T-cell (primary cell): ENCODE measurements at regions not wholly inside any gene's neighbourhood (a gene's known extent, or its start where the extent isn't known, plus 50 kb on each side); places are given as distances from the start of the nearest gene placed in this dataset.

Experiments used
- ATAC-seq, 4 experiments: fragments of 200-7000 bp in 3 of 4; fragments of 150-1000 bp in 1 of 4; cut with Tn5 transposase; replicated peaks in 1 of 4; 1 replicate in 3 of 4; 2 replicates in 1 of 4; pipeline ENCODE4 v1.10.0; 2021; ENCODE audit warnings: moderate library complexity in 3 of 4, mild to moderate bottlenecking in 2 of 4, moderate number of reproducible peaks in 1 of 4
- CTCF ChIA-PET, 2 donors: fragments of 300-600 bp; sonication (Branson Sonifier 250); formaldehyde crosslinking; loops; one replicate each; lab custom pipeline; 2022; ENCODE audit warnings: antibody characterized with exemption in 2 of 2; lab: Charles Lee
- POLR2A ChIA-PET, 2 donors: fragments of 300-600 bp; sonication (Branson Sonifier 250); formaldehyde crosslinking; loops; one replicate each; lab custom pipeline; 2022; ENCODE audit warnings: antibody characterized with exemption in 2 of 2; lab: Charles Lee
- DNase-seq, 35 experiments: peaks; one replicate each; pipeline versions ENCODE4 v3.0.0 to v3.0.0-alpha.2; 2013 to 2023
- H3K27ac ChIP-seq: one replicate; pipeline ENCODE4 v1.5.1; 2013; ENCODE audit warnings: low read length
- H3K27me3 ChIP-seq, 2 experiments: replicated peaks in 1 of 2; 1 replicate in 1 of 2; 2 replicates in 1 of 2; pipeline versions ENCODE4 v1.6.1 to v1.7.0; 2013; ENCODE audit warnings: low read length in 1 of 2, mixed read lengths in 1 of 2; ENCODE audit not compliant: control insufficient read depth in 2 of 2, insufficient read depth in 2 of 2; ENCODE audit errors: extremely low read depth in 1 of 2
- H3K36me3 ChIP-seq, 2 donors: 1 replicate in 1 of 2; 2 replicates in 1 of 2; pipeline versions ENCODE4 v1.6.1 to v1.7.0; 2013; ENCODE audit warnings: low read length in 1 of 2; ENCODE audit not compliant: control insufficient read depth in 2 of 2, insufficient read depth in 1 of 2; ENCODE audit errors: extremely low read depth in 1 of 2
- H3K4me1 ChIP-seq, 2 experiments: 1 replicate in 1 of 2; 2 replicates in 1 of 2; pipeline versions ENCODE4 v1.6.1 to v1.7.0; 2013; ENCODE audit warnings: low read length in 2 of 2, mixed read lengths in 1 of 2; ENCODE audit not compliant: insufficient read depth in 2 of 2, control insufficient read depth in 1 of 2; ENCODE audit errors: extremely low read depth in 1 of 2
- H3K4me3 ChIP-seq, 2 donors: 1 replicate in 1 of 2; 2 replicates in 1 of 2; pipeline versions ENCODE4 v1.5.1 to v1.7.0; 2013; ENCODE audit warnings: mild to moderate bottlenecking in 2 of 2, low read length in 1 of 2, moderate library complexity in 1 of 2; ENCODE audit not compliant: control insufficient read depth in 1 of 2; ENCODE audit errors: extremely low read depth in 1 of 2
- H3K9me3 ChIP-seq: 2 replicates; pipeline ENCODE4 v1.7.0; 2013
- H3K27ac Mint-ChIP-seq, 2 donors: one replicate each; pipeline ENCODE4 v1.8.0; 2020 to 2021; ENCODE audit warnings: mild to moderate bottlenecking in 2 of 2, mixed read lengths in 2 of 2
- H3K27me3 Mint-ChIP-seq, 2 donors: one replicate each; pipeline ENCODE4 v1.8.0; 2021 to 2022; ENCODE audit warnings: mixed read lengths in 2 of 2
- H3K36me3 Mint-ChIP-seq: one replicate; pipeline ENCODE4 v1.8.0; 2021; ENCODE audit warnings: mixed read lengths
- H3K4me1 Mint-ChIP-seq, 3 donors: one replicate each; pipeline ENCODE4 v1.8.0; 2020 to 2022; ENCODE audit warnings: mixed read lengths in 3 of 3, mild to moderate bottlenecking in 1 of 3
- H3K4me3 Mint-ChIP-seq, 3 donors: one replicate each; pipeline ENCODE4 v1.8.0; 2020 to 2022; ENCODE audit warnings: mild to moderate bottlenecking in 3 of 3, mixed read lengths in 3 of 3, moderate library complexity in 3 of 3
- H3K9me3 Mint-ChIP-seq, 3 donors: one replicate each; pipeline ENCODE4 v1.8.0; 2020 to 2022; ENCODE audit warnings: mixed read lengths in 3 of 3
- WGBS: methylation state at CpG from one replicate; pipeline ENCODE4 v1.1.5; 2013; ENCODE audit warnings: missing lambda C conversion rate; ENCODE audit not compliant: insufficient coverage; 5-methylcytosine and 5-hydroxymethylcytosine counted together

- Mint-ChIP-seq H3K36me3 (peaks cover 3% of the 10 kb centered on the region), H3K4me1 (peaks cover 0 to 2% (median 0%) of the 10 kb centered on the region in 3 donors), H3K9me3 (no peaks in the 10 kb centered on the region), H3K4me3 (no peak overlapping the region), H3K27me3 (peaks cover 0 to 5% of the 10 kb centered on the region in 2 donors), H3K27ac (no peak overlapping the region)
- Histone ChIP-seq H3K4me3 (no peak overlapping the region), H3K27ac (no peak overlapping the region), H3K9me3 (no peaks in the 10 kb centered on the region), H3K4me1 (no peaks in the 10 kb centered on the region), H3K27me3 (no peaks in the 10 kb centered on the region), H3K36me3 (no peaks in the 10 kb centered on the region)
- ChIA-PET CTCF (interaction anchor here (0.5 to 0.6 kb wide), 3 partner anchors 125 to 1222 kb away, joined by 3 to 4 read pairs (median 3); no protein-coding TSS in a partner anchor), POLR2A (interaction anchor here in 1 of 2 donors (1.1 kb wide), 1 partner anchor 20 kb away, joined by 3 read pairs; no protein-coding TSS in a partner anchor)
- ATAC-seq = no peak
- WGBS = 100% methylated on average over 1 of the region's 2 CpGs
- DNase-seq = no peak
Measured at GRCh38 chr2:64243081-64244036, 99.1 kb upstream of the PELI1 start.

GRCh38 chr2:64244037-64244416 lies 99.8 kb upstream of the PELI1 start:
- ATAC-seq (no peak), DNase-seq (no peak)
- Mint-ChIP-seq H3K4me1 (peaks cover 0 to 2% (median 0%) of the 10 kb centered on the region in 3 donors), H3K36me3 (peaks cover 3% of the 10 kb centered on the region), H3K27ac (no peak overlapping the region), H3K9me3 (no peaks in the 10 kb centered on the region), H3K27me3 (peaks cover 0 to 5% of the 10 kb centered on the region in 2 donors), H3K4me3 (no peak overlapping the region)
- no peaks in the 10 kb centered on the region for H3K27me3 ChIP-seq
- H3K9me3 ChIP-seq = no peaks in the 10 kb centered on the region
- no peaks in the 10 kb centered on the region for H3K36me3 ChIP-seq
- no peak overlapping the region for H3K4me3 ChIP-seq
- ChIA-PET CTCF (no interaction called here), POLR2A (no interaction called here)
- no CpG with 5 or more reads among the region's 1 CpG for WGBS
- no peak overlapping the region for H3K27ac ChIP-seq
- no peaks in the 10 kb centered on the region for H3K4me1 ChIP-seq

GRCh38 chr2:64245631-64246030 lies 101.4 kb upstream of the PELI1 start:
- ATAC-seq (no peak), DNase-seq (no peak)
- H3K4me1 Mint-ChIP-seq = peaks cover 0 to 2% (median 0%) of the 10 kb centered on the region in 3 donors
- peaks cover 0 to 5% of the 10 kb centered on the region in 2 donors for H3K27me3 Mint-ChIP-seq
- Histone ChIP-seq H3K9me3 (no peaks in the 10 kb centered on the region), H3K27ac (no peak overlapping the region), H3K4me1 (no peaks in the 10 kb centered on the region), H3K27me3 (no peaks in the 10 kb centered on the region), H3K4me3 (no peak overlapping the region), H3K36me3 (no peaks in the 10 kb centered on the region)
- no peak overlapping the region for H3K27ac Mint-ChIP-seq
- WGBS = no CpG with 5 or more reads among the region's 4 CpGs
- POLR2A ChIA-PET = no interaction called here
- H3K36me3 Mint-ChIP-seq = peaks cover 3% of the 10 kb centered on the region
- H3K4me3 Mint-ChIP-seq = no peak overlapping the region
- CTCF ChIA-PET = no interaction called here
- no peaks in the 10 kb centered on the region for H3K9me3 Mint-ChIP-seq

DNA sequence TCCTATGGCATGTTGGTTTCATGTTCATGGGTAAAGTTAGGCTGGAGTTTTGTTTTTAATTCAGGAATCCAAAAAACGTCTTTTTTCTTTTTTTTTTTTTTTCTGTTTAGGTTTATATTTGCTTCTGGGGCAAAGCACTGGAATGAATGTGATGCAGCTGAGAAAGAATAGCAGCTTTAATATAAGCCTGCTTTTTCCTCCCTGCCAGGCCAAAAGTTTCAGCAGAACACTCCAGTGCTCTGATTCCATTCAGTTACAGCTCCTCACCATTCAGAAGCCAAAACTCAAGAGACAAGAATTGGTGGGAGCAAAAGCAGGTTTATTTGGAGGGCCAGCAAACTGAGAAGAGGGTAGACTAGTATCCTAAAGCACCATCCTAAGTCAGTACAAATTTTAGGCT lies 102.7 kb upstream of the PELI1 start:
- H3K4me1 Mint-ChIP-seq = peaks cover 0 to 2% (median 0%) of the 10 kb centered on the region in 3 donors
- WGBS = no CpG with 5 or more reads among the region's 1 CpG
- Histone ChIP-seq H3K27me3 (no peaks in the 10 kb centered on the region), H3K9me3 (no peaks in the 10 kb centered on the region), H3K4me1 (no peaks in the 10 kb centered on the region), H3K27ac (no peak overlapping the region), H3K36me3 (no peaks in the 10 kb centered on the region), H3K4me3 (no peak overlapping the region)
- H3K36me3 Mint-ChIP-seq = peaks cover 3% of the 10 kb centered on the region
- H3K4me3 Mint-ChIP-seq = no peak overlapping the region
- ATAC-seq = no peak
- no peak overlapping the region for H3K27ac Mint-ChIP-seq
- DNase-seq = no peak
- ChIA-PET CTCF (interaction anchor here in 1 of 2 donors (1.1 kb wide), 1 partner anchor 84 kb away, joined by 3 read pairs; no protein-coding TSS in a partner anchor), POLR2A (no interaction called here)
- no peaks in the 10 kb centered on the region for H3K9me3 Mint-ChIP-seq
- peaks cover 0 to 5% of the 10 kb centered on the region in 2 donors for H3K27me3 Mint-ChIP-seq

- POLR2A ChIA-PET = no interaction called here
- no peak for DNase-seq
- no peaks in the 10 kb centered on the region for H3K4me1 Mint-ChIP-seq
Measured at GRCh38 chr2:64249426-64249825, 105.2 kb upstream of the PELI1 start.

DNA sequence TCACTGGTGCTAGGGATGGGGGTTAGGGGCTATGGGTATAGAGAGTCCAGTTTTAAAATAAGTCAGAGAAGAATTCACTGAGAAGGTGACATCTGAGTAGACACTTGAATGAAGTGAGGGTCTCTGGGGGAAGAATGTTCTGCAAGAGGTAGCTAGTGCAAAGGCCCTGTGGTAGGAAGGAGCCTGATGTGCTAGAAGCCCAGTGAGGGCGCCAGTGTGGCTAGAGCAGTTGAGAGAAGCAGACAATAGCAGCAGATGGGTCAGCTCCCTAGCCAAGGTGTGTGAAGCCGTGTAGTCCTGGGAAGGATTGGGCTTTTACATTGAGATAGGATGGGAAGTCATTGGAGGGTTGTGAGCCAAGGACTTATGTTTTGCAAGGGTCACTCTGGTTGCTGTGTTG lies 105.8 kb upstream of the PELI1 start:
- ChIA-PET POLR2A (no interaction called here), CTCF (no interaction called here)
- Histone ChIP-seq H3K9me3 (no peaks in the 10 kb centered on the region), H3K4me1 (no peaks in the 10 kb centered on the region), H3K27ac (no peak overlapping the region), H3K4me3 (no peak overlapping the region), H3K36me3 (no peaks in the 10 kb centered on the region), H3K27me3 (no peaks in the 10 kb centered on the region)
- H3K9me3 Mint-ChIP-seq = no peaks in the 10 kb centered on the region
- no peak overlapping the region for H3K27ac Mint-ChIP-seq
- WGBS = 79% methylated on average over 2 of the region's 2 CpGs
- no peaks in the 10 kb centered on the region for H3K4me1 Mint-ChIP-seq
- no peak overlapping the region for H3K4me3 Mint-ChIP-seq
- ATAC-seq (no peak), DNase-seq (no peak)
- H3K36me3 Mint-ChIP-seq = peaks cover 3% of the 10 kb centered on the region
- peaks cover 0 to 2% of the 10 kb centered on the region in 2 donors for H3K27me3 Mint-ChIP-seq

More at GRCh38 chr2:64249426-64249825, 105.2 kb upstream of the PELI1 start:
- H3K27ac Mint-ChIP-seq = no peak overlapping the region
- no CpG with 5 or more reads among the region's 3 CpGs for WGBS
- H3K36me3 Mint-ChIP-seq = peaks cover 3% of the 10 kb centered on the region
- no peak overlapping the region for H3K4me3 Mint-ChIP-seq
- Histone ChIP-seq H3K4me3 (no peak overlapping the region), H3K27ac (no peak overlapping the region), H3K9me3 (no peaks in the 10 kb centered on the region), H3K4me1 (no peaks in the 10 kb centered on the region), H3K36me3 (no peaks in the 10 kb centered on the region), H3K27me3 (no peaks in the 10 kb centered on the region)
- H3K27me3 Mint-ChIP-seq = peaks cover 0 to 5% of the 10 kb centered on the region in 2 donors
- no peak for ATAC-seq
- CTCF ChIA-PET = no interaction called here
- no peaks in the 10 kb centered on the region for H3K9me3 Mint-ChIP-seq
